ENCODE measurements at regions not wholly inside any gene's neighbourhood (a gene's known extent, or its start where the extent isn't known, plus 50 kb on each side); places are given as distances from the start of the nearest gene placed in this dataset.

- Histone ChIP-seq H3K9ac (ENCODE audit: low read depth, low read length) (no peak overlapping the region), H3K36me3 (ENCODE audit: control insufficient read depth, insufficient read depth, low read length) (no peaks in the 10 kb centered on the region), H3K4me3 (ENCODE audit: low read depth, low read length) (no peak overlapping the region), H3K9me3 (ENCODE audit: control insufficient read depth, insufficient read depth, low read length) (no peaks in the 10 kb centered on the region), H3K4me1 (ENCODE audit: control insufficient read depth, insufficient read depth, low read length) (no peaks in the 10 kb centered on the region), H3K27ac (ENCODE audit: low read depth, low read length) (no peak overlapping the region), H3K27me3 (ENCODE audit: control insufficient read depth, insufficient read depth, low read length) (no peaks in the 10 kb centered on the region)
Measured at GRCh38 chr1:95426772-95427171, 192.8 kb downstream of the RWDD3 start.

- Histone ChIP-seq H3K36me3 (ENCODE audit: control insufficient read depth, insufficient read depth, low read length) (no peaks in the 10 kb centered on the region), H3K27me3 (ENCODE audit: control insufficient read depth, insufficient read depth, low read length) (no peaks in the 10 kb centered on the region), H3K4me1 (ENCODE audit: control insufficient read depth, insufficient read depth, low read length) (no peaks in the 10 kb centered on the region), H3K27ac (ENCODE audit: low read depth, low read length) (no peak overlapping the region), H3K9me3 (ENCODE audit: control insufficient read depth, insufficient read depth, low read length) (no peaks in the 10 kb centered on the region), H3K9ac (ENCODE audit: low read depth, low read length) (no peak overlapping the region), H3K4me3 (ENCODE audit: low read depth, low read length) (no peak overlapping the region)
Measured at GRCh38 chr1:95427525-95427924, 193.5 kb downstream of the RWDD3 start.

DNA sequence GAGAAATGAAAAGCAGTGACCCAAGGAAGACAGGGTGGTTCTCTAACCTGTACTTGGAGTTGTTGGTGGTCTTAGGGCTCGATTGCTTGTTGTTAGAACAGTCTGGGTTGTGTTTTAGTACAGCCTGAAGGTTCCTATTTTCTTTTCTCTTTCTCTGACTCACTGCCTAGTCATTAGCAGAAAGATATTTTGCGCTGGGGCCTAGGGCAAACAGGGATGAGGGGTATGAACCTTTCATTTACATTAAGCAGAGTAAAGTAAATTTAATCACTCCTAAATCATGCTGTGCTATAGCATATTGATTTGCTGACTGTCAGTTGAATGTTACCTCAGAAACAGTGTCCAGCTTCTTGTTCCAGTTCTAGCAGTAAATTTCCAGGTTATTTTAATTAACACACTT, 197.2 kb downstream of the RWDD3 start:
- Histone ChIP-seq H3K4me1 (ENCODE audit: control insufficient read depth, insufficient read depth, low read length) (no peaks in the 10 kb centered on the region), H3K9ac (ENCODE audit: low read depth, low read length) (no peak overlapping the region), H3K9me3 (ENCODE audit: control insufficient read depth, insufficient read depth, low read length) (no peaks in the 10 kb centered on the region), H3K36me3 (ENCODE audit: control insufficient read depth, insufficient read depth, low read length) (no peaks in the 10 kb centered on the region), H3K27ac (ENCODE audit: low read depth, low read length) (no peak overlapping the region), H3K27me3 (ENCODE audit: control insufficient read depth, insufficient read depth, low read length) (no peaks in the 10 kb centered on the region), H3K4me3 (ENCODE audit: low read depth, low read length) (no peak overlapping the region)

DNA sequence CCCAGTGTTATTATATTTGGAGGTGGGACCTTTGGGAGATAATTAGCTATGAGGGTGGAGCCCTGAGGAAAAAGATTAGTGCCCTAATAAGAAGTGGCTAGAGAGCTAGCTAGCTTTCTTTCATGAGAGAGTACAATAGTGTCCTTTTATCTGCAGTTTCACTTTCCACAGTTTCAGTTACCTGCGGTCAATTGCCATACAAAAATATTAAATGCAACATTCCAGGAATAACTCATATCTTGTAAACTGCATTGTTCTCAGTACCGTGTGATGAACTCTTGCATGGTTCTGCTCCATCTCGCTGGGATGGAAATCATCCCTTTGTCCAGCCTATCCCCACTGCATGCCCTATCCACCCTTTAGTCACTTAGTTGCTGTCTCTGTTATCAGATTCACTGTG, 201.6 kb downstream of the RWDD3 start:
- Histone ChIP-seq H3K27ac (ENCODE audit: low read depth, low read length) (no peak overlapping the region), H3K9ac (ENCODE audit: low read depth, low read length) (no peak overlapping the region), H3K27me3 (ENCODE audit: control insufficient read depth, insufficient read depth, low read length) (no peaks in the 10 kb centered on the region), H3K4me3 (ENCODE audit: low read depth, low read length) (no peak overlapping the region), H3K4me1 (ENCODE audit: control insufficient read depth, insufficient read depth, low read length) (peaks cover 20% of the 10 kb centered on the region), H3K36me3 (ENCODE audit: control insufficient read depth, insufficient read depth, low read length) (no peaks in the 10 kb centered on the region), H3K9me3 (ENCODE audit: control insufficient read depth, insufficient read depth, low read length) (no peaks in the 10 kb centered on the region)

- Histone ChIP-seq H3K4me3 (ENCODE audit: low read depth, low read length) (no peak overlapping the region), H3K27me3 (ENCODE audit: control insufficient read depth, insufficient read depth, low read length) (no peaks in the 10 kb centered on the region), H3K36me3 (ENCODE audit: control insufficient read depth, insufficient read depth, low read length) (no peaks in the 10 kb centered on the region), H3K4me1 (ENCODE audit: control insufficient read depth, insufficient read depth, low read length) (peaks cover 20% of the 10 kb centered on the region), H3K9me3 (ENCODE audit: control insufficient read depth, insufficient read depth, low read length) (no peaks in the 10 kb centered on the region), H3K9ac (ENCODE audit: low read depth, low read length) (no peak overlapping the region), H3K27ac (ENCODE audit: low read depth, low read length) (no peak overlapping the region)
Measured at GRCh38 chr1:95437011-95437410, 203.0 kb downstream of the RWDD3 start.

- Histone ChIP-seq H3K27ac (ENCODE audit: low read depth, low read length) (no peak overlapping the region), H3K9me3 (ENCODE audit: control insufficient read depth, insufficient read depth, low read length) (no peaks in the 10 kb centered on the region), H3K4me1 (ENCODE audit: control insufficient read depth, insufficient read depth, low read length) (peaks cover 20% of the 10 kb centered on the region), H3K27me3 (ENCODE audit: control insufficient read depth, insufficient read depth, low read length) (no peaks in the 10 kb centered on the region), H3K36me3 (ENCODE audit: control insufficient read depth, insufficient read depth, low read length) (no peaks in the 10 kb centered on the region), H3K4me3 (ENCODE audit: low read depth, low read length) (no peak overlapping the region), H3K9ac (ENCODE audit: low read depth, low read length) (no peak overlapping the region)
Measured at GRCh38 chr1:95437781-95438180, 203.8 kb downstream of the RWDD3 start.

DNA sequence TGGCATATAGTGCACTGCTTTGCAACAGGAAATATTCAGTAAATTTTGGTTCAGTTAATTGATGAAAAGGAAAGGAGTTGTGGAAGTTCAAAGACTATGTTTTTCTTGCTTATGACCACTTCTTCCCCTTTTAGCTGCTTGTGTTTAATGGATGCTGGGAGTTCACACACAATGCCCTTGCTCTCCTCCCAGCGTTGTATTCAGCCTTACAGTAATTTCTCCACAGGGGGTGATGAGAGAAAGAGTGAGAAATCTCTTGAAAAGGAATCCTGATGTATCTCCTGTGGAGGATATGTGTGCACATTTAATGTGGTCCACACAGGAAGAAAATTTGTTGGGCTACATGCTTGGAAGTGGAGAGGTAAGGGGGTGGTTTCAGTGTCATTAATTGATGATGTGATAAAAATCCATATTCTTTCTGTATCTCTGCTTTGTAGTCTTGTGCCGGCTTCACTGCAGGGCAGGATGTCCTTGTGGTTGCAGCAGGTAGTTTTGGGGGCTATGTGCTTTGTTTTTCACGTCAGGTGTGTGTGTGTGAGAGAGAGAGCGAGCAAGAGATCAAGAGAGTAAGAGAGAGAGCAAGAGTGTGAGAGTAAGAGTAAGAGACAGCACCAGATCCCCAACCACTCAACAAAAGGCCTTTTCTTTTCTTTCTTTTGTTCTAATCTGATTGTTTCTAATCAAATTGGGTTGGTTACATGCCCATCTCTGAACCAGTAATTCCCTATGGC, 204.4 kb downstream of the RWDD3 start:
- Histone ChIP-seq H3K27me3 (ENCODE audit: control insufficient read depth, insufficient read depth, low read length) (no peaks in the 10 kb centered on the region), H3K9ac (ENCODE audit: low read depth, low read length) (no peak overlapping the region), H3K9me3 (ENCODE audit: control insufficient read depth, insufficient read depth, low read length) (no peaks in the 10 kb centered on the region), H3K4me3 (ENCODE audit: low read depth, low read length) (no peak overlapping the region), H3K36me3 (ENCODE audit: control insufficient read depth, insufficient read depth, low read length) (no peaks in the 10 kb centered on the region), H3K27ac (ENCODE audit: low read depth, low read length) (peak overlapping the region; percentile 23), H3K4me1 (ENCODE audit: control insufficient read depth, insufficient read depth, low read length) (peaks cover 20% of the 10 kb centered on the region)

- H3K9ac ChIP-seq (ENCODE audit: low read depth, low read length): no peak overlapping the region
- no peak overlapping the region for H3K27ac ChIP-seq (ENCODE audit: low read depth, low read length)
- H3K27me3 ChIP-seq (ENCODE audit: control insufficient read depth, insufficient read depth, low read length): no peaks in the 10 kb centered on the region
- H3K4me1 ChIP-seq (ENCODE audit: control insufficient read depth, insufficient read depth, low read length): peaks cover 20% of the 10 kb centered on the region
- no peaks in the 10 kb centered on the region for H3K9me3 ChIP-seq (ENCODE audit: control insufficient read depth, insufficient read depth, low read length)
- H3K4me3 ChIP-seq (ENCODE audit: low read depth, low read length): no peak overlapping the region
- no peaks in the 10 kb centered on the region for H3K36me3 ChIP-seq (ENCODE audit: control insufficient read depth, insufficient read depth, low read length)
Measured at GRCh38 chr1:95440511-95440910, 206.5 kb downstream of the RWDD3 start.

- H3K4me1 ChIP-seq (ENCODE audit: control insufficient read depth, insufficient read depth, low read length): no peaks in the 10 kb centered on the region
- H3K9ac ChIP-seq (ENCODE audit: low read depth, low read length): no peak overlapping the region
- no peaks in the 10 kb centered on the region for H3K27me3 ChIP-seq (ENCODE audit: control insufficient read depth, insufficient read depth, low read length)
Measured at GRCh38 chr1:95449516-95449915, 215.5 kb downstream of the RWDD3 start.

GRCh38 chr1:95451054-95451453, 217.0 kb downstream of the RWDD3 start:
- H3K9ac ChIP-seq (ENCODE audit: low read depth, low read length): no peak overlapping the region
- no peaks in the 10 kb centered on the region for H3K27me3 ChIP-seq (ENCODE audit: control insufficient read depth, insufficient read depth, low read length)
- H3K27ac ChIP-seq (ENCODE audit: low read depth, low read length): no peak overlapping the region
- no peaks in the 10 kb centered on the region for H3K9me3 ChIP-seq (ENCODE audit: control insufficient read depth, insufficient read depth, low read length)
- H3K4me1 ChIP-seq (ENCODE audit: control insufficient read depth, insufficient read depth, low read length): no peaks in the 10 kb centered on the region
- H3K36me3 ChIP-seq (ENCODE audit: control insufficient read depth, insufficient read depth, low read length): no peaks in the 10 kb centered on the region
- no peak overlapping the region for H3K4me3 ChIP-seq (ENCODE audit: low read depth, low read length)

More at GRCh38 chr1:95449516-95449915, 215.5 kb downstream of the RWDD3 start:
- H3K36me3 ChIP-seq (ENCODE audit: control insufficient read depth, insufficient read depth, low read length): no peaks in the 10 kb centered on the region
- H3K4me3 ChIP-seq (ENCODE audit: low read depth, low read length): no peak overlapping the region
- no peaks in the 10 kb centered on the region for H3K9me3 ChIP-seq (ENCODE audit: control insufficient read depth, insufficient read depth, low read length)
- H3K27ac ChIP-seq (ENCODE audit: low read depth, low read length): no peak overlapping the region

DNA sequence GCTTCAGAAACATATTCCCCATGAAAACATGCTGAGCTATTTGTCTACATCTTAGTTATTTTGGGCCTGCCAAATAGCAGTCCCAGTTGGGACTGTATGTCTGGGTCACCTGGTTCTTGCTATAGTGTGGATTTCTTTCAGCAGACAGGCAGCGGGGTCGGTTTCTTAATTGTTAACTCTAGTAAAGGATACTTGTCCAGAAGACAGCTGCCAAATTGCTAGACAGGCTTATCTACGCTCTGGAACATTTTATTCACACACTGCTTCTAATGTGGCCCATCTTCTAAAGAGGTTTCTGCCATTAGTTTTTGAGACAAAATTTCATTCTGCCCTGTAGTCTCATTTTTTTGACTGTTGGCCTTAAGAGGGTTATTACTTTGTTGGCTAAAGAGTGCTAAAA, 217.9 kb downstream of the RWDD3 start:
- Histone ChIP-seq H3K27ac (ENCODE audit: low read depth, low read length) (no peak overlapping the region), H3K9me3 (ENCODE audit: control insufficient read depth, insufficient read depth, low read length) (no peaks in the 10 kb centered on the region), H3K4me3 (ENCODE audit: low read depth, low read length) (no peak overlapping the region), H3K4me1 (ENCODE audit: control insufficient read depth, insufficient read depth, low read length) (no peaks in the 10 kb centered on the region), H3K36me3 (ENCODE audit: control insufficient read depth, insufficient read depth, low read length) (no peaks in the 10 kb centered on the region), H3K27me3 (ENCODE audit: control insufficient read depth, insufficient read depth, low read length) (no peaks in the 10 kb centered on the region), H3K9ac (ENCODE audit: low read depth, low read length) (no peak overlapping the region)

All from HUES48 (cell line).